CD8-positive, alpha-beta memory T cell (primary cell): ENCODE measurements at regions not wholly inside any gene's neighbourhood (a gene's known extent, or its start where the extent isn't known, plus 50 kb on each side); places are given as distances from the start of the nearest gene placed in this dataset.

Experiments used
- CTCF ChIA-PET: fragments of 350-600 bp; sonication (Branson Sonifier 250); formaldehyde crosslinking; loops from one replicate; lab custom pipeline; 2021; ENCODE audit warnings: antibody characterized with exemption; lab: Charles Lee
- POLR2A ChIA-PET: fragments of 350-600 bp; sonication (Branson Sonifier 250); formaldehyde crosslinking; loops from one replicate; lab custom pipeline; 2021; ENCODE audit warnings: antibody characterized with exemption; lab: Charles Lee
- DNase-seq, 5 donors: peaks; one replicate each; pipeline versions ENCODE4 v3.0.0 to v3.0.0-alpha.2; 2020 to 2022; ENCODE audit warnings: mixed read lengths in 1 of 5
- H3K27ac ChIP-seq: one replicate; pipeline ENCODE4 v1.7.0; 2013; ENCODE audit warnings: low read depth, mild to moderate bottlenecking, low read length, moderate library complexity
- H3K27me3 ChIP-seq: 2 replicates; pipeline ENCODE4 v1.7.0; 2013; ENCODE audit warnings: low read length, mild to moderate bottlenecking; ENCODE audit not compliant: insufficient read depth, poor library complexity, severe bottlenecking
- H3K36me3 ChIP-seq: 2 replicates; pipeline ENCODE4 v1.7.0; 2013; ENCODE audit warnings: mild to moderate bottlenecking, low read length, moderate library complexity; ENCODE audit not compliant: insufficient read depth
- H3K4me1 ChIP-seq: 2 replicates; pipeline ENCODE4 v1.7.0; 2013; ENCODE audit warnings: mild to moderate bottlenecking, low read length, moderate library complexity; ENCODE audit not compliant: insufficient read depth
- H3K4me3 ChIP-seq: 2 replicates; pipeline ENCODE4 v1.7.0; 2013; ENCODE audit warnings: mild to moderate bottlenecking, low read length
- H3K9me3 ChIP-seq: 2 replicates; pipeline ENCODE4 v1.7.0; 2013; ENCODE audit warnings: mild to moderate bottlenecking, low read length
- H3K27ac Mint-ChIP-seq, 8 donors: one replicate each; pipeline ENCODE4 v1.8.0; 2020 to 2021; ENCODE audit warnings: mixed read lengths in 8 of 8, mild to moderate bottlenecking in 6 of 8, inconsistent platforms in 3 of 8, moderate library complexity in 3 of 8
- H3K27me3 Mint-ChIP-seq, 2 donors: one replicate each; pipeline ENCODE4 v1.8.0; 2020 to 2021; ENCODE audit warnings: mixed read lengths in 2 of 2, mild to moderate bottlenecking in 1 of 2, moderate library complexity in 1 of 2
- H3K36me3 Mint-ChIP-seq, 3 donors: one replicate each; pipeline ENCODE4 v1.8.0; 2020 to 2021; ENCODE audit warnings: mixed read lengths in 3 of 3, inconsistent platforms in 1 of 3, mild to moderate bottlenecking in 1 of 3
- H3K4me1 Mint-ChIP-seq, 3 donors: one replicate each; pipeline ENCODE4 v1.8.0; 2020 to 2021; ENCODE audit warnings: mixed read lengths in 3 of 3, inconsistent platforms in 1 of 3, mild to moderate bottlenecking in 1 of 3
- H3K4me3 Mint-ChIP-seq, 7 donors: one replicate each; pipeline ENCODE4 v1.8.0; 2020 to 2021; ENCODE audit warnings: mixed read lengths in 7 of 7, mild to moderate bottlenecking in 6 of 7, moderate library complexity in 4 of 7, inconsistent platforms in 2 of 7
- H3K9me3 Mint-ChIP-seq, 5 donors: one replicate each; pipeline ENCODE4 v1.8.0; 2020 to 2022; ENCODE audit warnings: mixed read lengths in 5 of 5, mild to moderate bottlenecking in 3 of 5, moderate library complexity in 2 of 5, inconsistent platforms in 1 of 5

DNA sequence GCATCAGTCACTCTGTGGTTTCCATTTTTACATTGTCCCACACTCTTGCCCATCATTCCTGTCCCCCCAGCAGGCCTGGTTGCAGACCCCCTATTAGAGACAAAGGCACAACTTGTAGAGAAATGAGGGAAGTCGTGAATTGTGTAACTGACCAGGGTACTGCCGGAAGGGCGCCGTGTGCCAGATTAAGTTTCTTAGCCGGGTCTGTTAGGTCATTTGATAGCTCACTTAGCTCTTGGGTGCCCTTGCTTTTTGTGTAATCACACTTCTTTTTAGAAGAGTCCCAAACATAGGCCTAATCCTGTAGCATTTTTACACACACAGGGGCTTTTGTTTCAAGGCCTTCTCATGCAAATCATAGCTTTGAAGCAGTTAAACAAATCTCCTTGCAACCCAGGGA is 87.2 kb downstream of the CTAGE1 start:
- no peaks in the 10 kb centered on the region for H3K36me3 ChIP-seq
- H3K27ac Mint-ChIP-seq, result peak overlapping the region in 1 of 8 donors; percentile 2
- no peak overlapping the region for H3K4me3 ChIP-seq
- no peak overlapping the region for H3K27ac ChIP-seq
- ChIA-PET POLR2A (interaction anchor here (1.2 kb wide), 1 partner anchor 13 kb away, joined by 4 read pairs; no protein-coding TSS in a partner anchor), CTCF (no interaction called here)
- H3K27me3 Mint-ChIP-seq, result no peaks in the 10 kb centered on the region
- peaks cover 0 to 7% (median 0%) of the 10 kb centered on the region in 3 donors for H3K36me3 Mint-ChIP-seq
- H3K4me1 Mint-ChIP-seq, result peaks cover 11 to 20% (median 13%) of the 10 kb centered on the region in 3 donors
- no peak overlapping the region for H3K4me3 Mint-ChIP-seq
- no peaks in the 10 kb centered on the region for H3K4me1 ChIP-seq
- H3K9me3 Mint-ChIP-seq, result no peaks in the 10 kb centered on the region
- DNase-seq, result no peak
- no peaks in the 10 kb centered on the region for H3K27me3 ChIP-seq
- H3K9me3 ChIP-seq, result no peaks in the 10 kb centered on the region

DNA sequence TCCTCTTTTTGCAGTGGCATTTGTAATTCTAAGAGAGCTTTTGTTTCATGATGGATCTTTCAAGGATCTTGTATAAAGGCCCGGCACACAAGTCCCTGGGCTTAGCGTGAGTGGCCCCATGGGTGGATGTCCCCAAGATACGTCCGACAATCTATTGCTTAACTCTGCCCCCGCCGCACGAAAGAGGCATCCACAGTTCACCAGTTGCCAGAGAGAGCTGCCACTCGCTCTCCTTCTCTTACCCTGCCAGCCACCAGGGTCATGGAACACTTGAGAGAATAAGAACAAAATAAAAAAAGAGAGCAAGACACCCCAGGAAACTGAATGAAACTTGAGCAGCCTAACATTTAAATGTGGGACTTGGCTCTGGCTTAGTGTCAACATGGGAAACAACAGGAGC is 92.3 kb downstream of the CTAGE1 start:
- Histone ChIP-seq H3K4me3 (no peak overlapping the region), H3K27ac (no peak overlapping the region), H3K36me3 (no peaks in the 10 kb centered on the region), H3K4me1 (no peaks in the 10 kb centered on the region), H3K9me3 (no peaks in the 10 kb centered on the region), H3K27me3 (no peaks in the 10 kb centered on the region)
- CTCF ChIA-PET, result no interaction called here
- Mint-ChIP-seq H3K9me3 (no peaks in the 10 kb centered on the region), H3K4me3 (peak overlapping the region in 4 of 7 donors; percentile 36 to 47 (median 46)), H3K4me1 (peaks cover 12 to 16% (median 13%) of the 10 kb centered on the region in 3 donors), H3K27ac (peak overlapping the region in 4 of 8 donors; percentile 7 to 90 (median 44)), H3K27me3 (no peaks in the 10 kb centered on the region), H3K36me3 (peaks cover 0 to 4% (median 0%) of the 10 kb centered on the region in 3 donors)
- DNase-seq, result no peak
- POLR2A ChIA-PET, result no interaction called here

DNA sequence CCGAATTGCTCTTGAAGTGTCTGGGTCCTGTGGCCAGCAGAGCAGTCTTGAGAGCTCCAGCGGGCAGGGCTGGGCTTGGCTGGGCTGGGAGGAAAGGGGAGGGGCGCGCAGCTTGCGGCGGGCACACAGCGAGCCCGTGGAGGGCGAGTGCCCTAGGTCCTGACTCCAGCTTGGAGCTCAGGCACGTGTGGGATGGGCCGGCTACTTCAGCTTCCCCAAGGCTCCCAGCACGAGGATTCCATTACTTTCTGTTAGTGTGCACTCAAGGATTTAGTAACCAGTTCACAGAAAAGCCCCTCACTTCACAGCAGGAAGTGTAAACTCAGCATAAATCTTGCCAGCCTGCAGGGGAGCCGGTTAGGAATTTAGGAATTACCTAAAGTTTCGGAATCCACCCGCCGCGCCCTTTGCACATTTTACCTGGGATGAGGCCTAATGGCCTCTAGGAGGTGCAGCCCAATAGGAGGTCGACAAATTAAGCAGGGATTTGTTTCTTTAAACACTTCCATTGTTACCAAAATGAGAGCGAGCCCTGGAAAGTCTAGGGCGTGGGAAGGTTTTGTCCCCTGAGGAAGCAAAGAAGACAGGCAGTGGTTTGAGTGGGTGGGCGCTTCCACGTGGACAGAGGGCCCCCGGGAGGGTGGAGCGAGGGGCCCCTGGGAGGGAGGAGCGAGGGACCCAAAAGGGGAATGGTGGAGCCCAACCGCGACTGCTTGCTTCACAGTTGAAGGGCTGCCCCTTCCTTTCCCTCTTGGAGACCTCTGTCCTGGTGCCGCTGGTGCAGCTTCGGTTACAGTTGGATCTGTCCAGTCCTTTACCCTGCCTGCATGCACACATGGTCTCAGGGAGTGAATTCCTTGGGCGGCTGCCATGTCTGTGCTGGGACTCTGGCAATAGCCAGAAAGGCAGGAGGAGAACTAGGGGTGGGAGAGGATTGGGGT is 93.3 kb downstream of the CTAGE1 start:
- Mint-ChIP-seq H3K27ac (peak overlapping the region in 6 of 8 donors; percentile 25 to 94 (median 66)), H3K4me1 (peaks cover 12 to 16% (median 13%) of the 10 kb centered on the region in 3 donors), H3K9me3 (no peaks in the 10 kb centered on the region), H3K4me3 (peak overlapping the region; percentile 67 to 89 (median 78)), H3K36me3 (peaks cover 0 to 4% (median 0%) of the 10 kb centered on the region in 3 donors), H3K27me3 (no peaks in the 10 kb centered on the region)
- CTCF ChIA-PET, result interaction anchor here (1.1 kb wide), 1 partner anchor 23 kb away, joined by 3 read pairs; no protein-coding TSS in a partner anchor
- no peak overlapping the region for H3K27ac ChIP-seq
- no peaks in the 10 kb centered on the region for H3K27me3 ChIP-seq
- POLR2A ChIA-PET, result no interaction called here
- no peaks in the 10 kb centered on the region for H3K9me3 ChIP-seq
- no peaks in the 10 kb centered on the region for H3K4me1 ChIP-seq
- no peaks in the 10 kb centered on the region for H3K36me3 ChIP-seq
- peak overlapping the region; percentile 22 for H3K4me3 ChIP-seq
- DNase-seq, result peak in 1 of 5 donors; percentile 16

DNA sequence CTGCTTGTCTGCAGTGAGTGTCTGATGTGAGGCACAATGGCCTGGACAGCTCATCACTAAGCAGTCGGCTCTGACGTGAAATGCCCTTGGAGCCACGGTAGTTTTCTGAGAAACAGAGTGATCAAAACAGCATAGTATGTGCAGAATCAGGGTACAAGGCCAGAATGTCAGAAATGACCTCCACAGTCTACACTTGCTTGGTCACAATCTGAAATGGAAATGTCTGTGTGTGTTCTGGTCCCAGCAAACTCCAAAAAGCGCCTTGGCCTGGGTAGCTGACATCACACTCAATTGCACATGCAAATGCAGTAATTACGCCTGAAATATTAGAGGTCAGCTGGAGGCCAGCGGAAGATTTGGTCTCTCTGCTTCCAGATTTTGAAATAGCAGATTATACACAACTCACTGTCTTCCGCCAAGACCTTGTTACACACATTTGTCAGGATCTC is 95.4 kb downstream of the CTAGE1 start:
- DNase-seq, result no peak
- H3K4me3 Mint-ChIP-seq, result peak overlapping the region in 1 of 7 donors; percentile 2
- no peaks in the 10 kb centered on the region for H3K36me3 ChIP-seq
- POLR2A ChIA-PET, result no interaction called here
- H3K4me1 ChIP-seq, result no peaks in the 10 kb centered on the region
- no peak overlapping the region for H3K27ac ChIP-seq
- CTCF ChIA-PET, result interaction anchor here (1.6 kb wide), 1 partner anchor 10 kb away, joined by 5 read pairs; no protein-coding TSS in a partner anchor
- H3K4me1 Mint-ChIP-seq, result peaks cover 12 to 16% (median 13%) of the 10 kb centered on the region in 3 donors
- H3K9me3 ChIP-seq, result no peaks in the 10 kb centered on the region
- peaks cover 0 to 2% of the 10 kb centered on the region in 2 donors for H3K27me3 Mint-ChIP-seq
- H3K36me3 Mint-ChIP-seq, result no peaks in the 10 kb centered on the region
- no peak overlapping the region for H3K4me3 ChIP-seq
- H3K9me3 Mint-ChIP-seq, result no peaks in the 10 kb centered on the region
- no peaks in the 10 kb centered on the region for H3K27me3 ChIP-seq
- no peak overlapping the region for H3K27ac Mint-ChIP-seq

DNA sequence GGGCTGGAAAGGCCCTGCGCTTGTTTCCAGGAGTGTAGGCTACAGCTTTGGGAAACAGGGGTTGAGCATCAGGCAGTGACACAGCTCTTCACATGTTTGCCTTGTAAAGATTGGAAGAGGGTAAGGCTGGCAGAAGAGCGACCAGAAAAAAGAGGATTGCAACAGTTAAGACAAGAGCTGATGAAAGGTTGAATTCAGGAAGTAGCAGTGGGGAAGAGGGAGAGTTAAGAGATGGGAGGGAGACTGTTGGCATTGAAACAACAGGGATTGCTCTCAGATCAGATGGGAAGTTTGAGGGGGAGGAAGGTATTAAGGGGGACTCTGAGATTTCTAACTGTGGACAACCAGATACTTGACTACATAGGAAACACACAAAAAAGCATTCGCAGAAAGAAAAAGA is 96.9 kb downstream of the CTAGE1 start:
- Mint-ChIP-seq H3K27ac (no peak overlapping the region), H3K27me3 (peaks cover 0 to 3% of the 10 kb centered on the region in 2 donors), H3K9me3 (no peaks in the 10 kb centered on the region), H3K4me3 (no peak overlapping the region), H3K36me3 (no peaks in the 10 kb centered on the region), H3K4me1 (peaks cover 12 to 16% (median 13%) of the 10 kb centered on the region in 3 donors)
- H3K9me3 ChIP-seq, result no peaks in the 10 kb centered on the region
- H3K4me3 ChIP-seq, result no peak overlapping the region
- no peaks in the 10 kb centered on the region for H3K36me3 ChIP-seq
- no peak overlapping the region for H3K27ac ChIP-seq
- CTCF ChIA-PET, result interaction anchor here (1.2 kb wide), 1 partner anchor 43 kb away, joined by 3 read pairs; no protein-coding TSS in a partner anchor
- DNase-seq, result no peak
- POLR2A ChIA-PET, result no interaction called here
- no peaks in the 10 kb centered on the region for H3K4me1 ChIP-seq
- no peaks in the 10 kb centered on the region for H3K27me3 ChIP-seq

DNA sequence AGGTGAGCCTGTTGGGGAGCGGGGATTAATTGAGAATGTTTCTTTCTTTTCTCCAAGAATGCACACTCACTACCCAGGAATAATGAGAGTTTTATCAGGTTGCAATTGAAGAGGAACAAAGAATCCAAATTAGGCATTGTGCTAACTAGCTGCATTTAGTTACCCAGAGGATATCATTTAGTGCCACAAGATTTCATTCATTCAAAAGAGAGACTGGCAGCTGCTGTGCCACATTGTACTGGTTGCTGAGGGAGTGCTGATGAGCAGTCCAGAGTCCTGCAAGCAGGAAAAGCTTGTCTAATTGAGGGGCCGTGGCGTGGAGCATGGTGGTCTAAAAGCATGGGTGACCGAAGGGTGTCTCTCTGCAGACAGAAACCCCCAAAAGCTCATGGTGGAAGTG is 97.6 kb downstream of the CTAGE1 start:
- H3K4me1 ChIP-seq, result no peaks in the 10 kb centered on the region
- no peak overlapping the region for H3K4me3 ChIP-seq
- H3K27me3 ChIP-seq, result no peaks in the 10 kb centered on the region
- no peak overlapping the region for H3K27ac Mint-ChIP-seq
- H3K36me3 Mint-ChIP-seq, result no peaks in the 10 kb centered on the region
- H3K27me3 Mint-ChIP-seq, result peaks cover 0 to 3% of the 10 kb centered on the region in 2 donors
- H3K36me3 ChIP-seq, result no peaks in the 10 kb centered on the region
- CTCF ChIA-PET, result interaction anchor here (1.2 kb wide), 1 partner anchor 44 kb away, joined by 3 read pairs; no protein-coding TSS in a partner anchor
- no peaks in the 10 kb centered on the region for H3K9me3 Mint-ChIP-seq
- POLR2A ChIA-PET, result no interaction called here
- H3K4me1 Mint-ChIP-seq, result peaks cover 8 to 12% (median 8%) of the 10 kb centered on the region in 3 donors
- no peak overlapping the region for H3K27ac ChIP-seq
- H3K9me3 ChIP-seq, result no peaks in the 10 kb centered on the region
- no peak overlapping the region for H3K4me3 Mint-ChIP-seq
- DNase-seq, result no peak

DNA sequence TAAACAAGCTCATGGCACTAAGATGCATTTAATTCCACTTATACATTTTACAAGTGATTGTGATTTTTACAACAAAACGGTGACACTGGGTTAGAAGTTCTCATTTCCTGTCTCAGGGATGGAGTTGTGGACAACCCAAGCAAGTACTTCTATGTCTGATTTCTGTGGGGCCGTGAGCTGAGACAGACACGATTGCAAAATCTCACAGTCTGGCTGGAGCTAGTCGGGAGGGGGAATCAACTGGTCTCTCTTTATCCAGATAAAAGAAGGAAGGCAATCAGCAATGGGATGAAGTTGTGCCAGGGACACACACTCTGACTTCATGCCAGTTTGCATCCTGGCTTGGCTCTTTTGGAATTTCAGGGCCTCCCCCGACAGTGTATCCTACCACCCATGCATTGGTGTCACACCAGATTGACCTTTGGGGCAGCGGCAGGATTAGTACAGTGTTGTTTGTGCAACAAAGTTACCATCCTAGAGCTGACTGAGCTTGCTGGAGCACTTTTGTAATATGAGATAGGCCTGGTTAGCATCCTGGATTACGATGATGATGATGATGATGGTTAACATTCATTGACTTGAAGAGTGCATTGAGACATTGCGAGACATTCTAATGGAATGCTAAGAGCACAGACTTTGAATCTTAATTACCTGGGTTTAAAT is 98.8 kb downstream of the CTAGE1 start:
- CTCF ChIA-PET, result no interaction called here
- H3K27ac Mint-ChIP-seq, result no peak overlapping the region

More for the DNA sequence above, 98.8 kb downstream of the CTAGE1 start:
- Histone ChIP-seq H3K4me1 (no peaks in the 10 kb centered on the region), H3K4me3 (no peak overlapping the region), H3K27me3 (no peaks in the 10 kb centered on the region), H3K36me3 (no peaks in the 10 kb centered on the region), H3K27ac (no peak overlapping the region), H3K9me3 (no peaks in the 10 kb centered on the region)
- Mint-ChIP-seq H3K4me1 (peaks cover 0 to under 1% (median 0%) of the 10 kb centered on the region in 3 donors), H3K36me3 (no peaks in the 10 kb centered on the region), H3K27me3 (peaks cover 0 to 3% of the 10 kb centered on the region in 2 donors), H3K4me3 (no peak overlapping the region), H3K9me3 (no peaks in the 10 kb centered on the region)
- DNase-seq, result no peak
- POLR2A ChIA-PET, result no interaction called here
